ENCODE measurements at regions not wholly inside any gene's neighbourhood (a gene's known extent, or its start where the extent isn't known, plus 50 kb on each side); places are given as distances from the start of the nearest gene placed in this dataset.

- TF ChIP-seq EZH2 (IDR thresholded peaks at IDR 0.05; ENCODE audit: low read length, missing control alignments) (no peak), CTCF (conservative IDR thresholded peaks at IDR 0.05 in 1 of 2, IDR thresholded peaks at IDR 0.05 in 1 of 2; ENCODE audit: low read depth in 1 of 2, low read length in 2 of 2) (no peak)
Observed at GRCh38 chr4:129393976-129394375, 298.0 kb downstream of the C4orf33 start.

Data from fibroblast of lung (primary cell).